Muscle of leg (tissue), 3 donors: ENCODE measurements at regions not wholly inside any gene's neighbourhood (a gene's known extent, or its start where the extent isn't known, plus 50 kb on each side); places are given as distances from the start of the nearest gene placed in this dataset.

Experiments used
- DNase-seq: peaks from one replicate; pipeline ENCODE4 v3.0.0; 2013
- H3K27ac ChIP-seq: one replicate; pipeline ENCODE4 v1.5.1; 2013; ENCODE audit warnings: mild to moderate bottlenecking, low read length, control low read depth
- H3K27me3 ChIP-seq: one replicate; pipeline ENCODE4 v1.6.1; 2013; ENCODE audit warnings: low read length; ENCODE audit not compliant: control insufficient read depth, insufficient read depth
- H3K36me3 ChIP-seq: one replicate; pipeline ENCODE4 v1.6.1; 2013; ENCODE audit warnings: low read length; ENCODE audit not compliant: control insufficient read depth, insufficient read depth
- H3K4me1 ChIP-seq: one replicate; pipeline ENCODE4 v1.6.1; 2013; ENCODE audit warnings: low read length; ENCODE audit not compliant: control insufficient read depth, insufficient read depth
- H3K4me3 ChIP-seq: one replicate; pipeline ENCODE4 v1.5.1; 2013; ENCODE audit warnings: low read length, control low read depth
- H3K9me3 ChIP-seq: replicated peaks from 2 replicates; pipeline ENCODE4 v1.6.1; 2013; ENCODE audit warnings: low read depth, low read length; ENCODE audit not compliant: control insufficient read depth
- WGBS: methylation state at CpG from one replicate; pipeline ENCODE4 v1.1.5; 2013; ENCODE audit warnings: missing lambda C conversion rate; ENCODE audit not compliant: insufficient coverage; 5-methylcytosine and 5-hydroxymethylcytosine counted together

DNA sequence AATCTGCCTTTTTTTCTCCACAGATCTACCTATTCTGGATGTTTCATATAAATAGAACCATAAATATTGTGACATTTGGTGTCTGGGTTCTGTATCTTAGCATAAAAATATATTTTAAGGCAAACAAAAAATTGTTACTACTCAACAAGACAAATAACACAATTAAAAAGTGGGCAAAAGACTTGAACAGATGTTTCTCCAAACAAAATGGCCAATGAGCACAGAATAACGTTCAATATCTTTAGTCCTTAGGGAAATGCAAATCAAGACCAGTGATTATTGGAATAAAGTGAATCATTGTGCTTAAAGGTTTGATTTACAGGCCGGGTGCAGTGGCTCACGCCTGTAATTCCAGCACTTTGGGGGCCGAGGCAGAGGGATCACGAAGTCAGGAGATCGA lies 1331.3 kb downstream of the AACS start:
- Histone ChIP-seq H3K4me3 (no peak overlapping the region), H3K27me3 (no peaks in the 10 kb centered on the region), H3K9me3 (peaks cover 3% of the 10 kb centered on the region), H3K27ac (no peak overlapping the region), H3K36me3 (no peaks in the 10 kb centered on the region), H3K4me1 (no peaks in the 10 kb centered on the region)
- peak; percentile 65 for DNase-seq
- no CpG with 5 or more reads among the region's 6 CpGs for WGBS

DNA sequence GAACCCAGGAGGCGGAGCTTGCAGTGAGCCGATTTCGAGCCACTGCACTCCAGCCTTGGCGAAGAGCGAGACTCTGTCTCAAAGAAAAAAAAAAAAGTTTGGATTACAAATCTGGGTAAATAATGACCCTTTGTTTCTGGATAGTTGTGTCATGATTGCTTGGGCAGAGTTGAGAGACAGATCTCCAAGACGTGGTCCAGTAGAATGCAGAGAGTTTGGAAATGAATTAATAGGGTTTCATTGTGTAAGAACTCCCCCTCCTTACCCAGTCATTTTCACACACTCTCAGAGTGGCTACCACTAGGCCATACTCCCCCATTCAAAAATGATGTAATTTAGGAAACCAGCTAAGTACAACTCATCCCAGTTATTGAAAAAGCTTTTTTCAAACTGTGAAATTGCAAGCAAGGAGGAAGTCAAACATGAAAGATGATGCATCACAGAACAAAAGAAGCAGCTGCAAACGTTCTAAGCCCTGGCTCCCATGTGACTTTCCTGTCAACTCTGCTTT lies 1331.9 kb downstream of the AACS start:
- WGBS: 75% methylated on average over 5 of the region's 7 CpGs
- DNase-seq: peak; percentile 64
- H3K36me3 ChIP-seq: no peaks in the 10 kb centered on the region
- no peaks in the 10 kb centered on the region for H3K27me3 ChIP-seq
- H3K4me3 ChIP-seq: no peak overlapping the region
- H3K4me1 ChIP-seq: no peaks in the 10 kb centered on the region
- H3K9me3 ChIP-seq: peaks cover 3% of the 10 kb centered on the region
- no peak overlapping the region for H3K27ac ChIP-seq

DNA sequence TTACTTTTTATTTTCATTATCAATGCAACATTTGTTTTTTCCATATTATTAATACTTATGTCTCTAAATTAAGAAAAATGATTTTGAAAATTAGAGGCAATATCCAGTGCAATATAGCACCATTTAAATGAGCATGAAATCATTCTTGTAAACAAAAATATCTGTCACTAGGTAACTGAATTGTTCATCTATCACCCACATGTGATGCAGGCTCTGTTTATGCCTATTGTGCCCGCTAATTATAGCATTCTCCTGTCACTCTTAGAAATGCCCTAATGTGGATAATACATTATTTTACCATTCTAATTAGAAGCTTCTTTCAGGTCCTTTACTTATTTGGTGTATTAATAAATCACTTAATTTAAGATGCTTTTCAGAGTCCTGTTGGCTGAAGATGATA lies 1332.4 kb downstream of the AACS start:
- Histone ChIP-seq H3K36me3 (no peaks in the 10 kb centered on the region), H3K27ac (no peak overlapping the region), H3K4me1 (no peaks in the 10 kb centered on the region), H3K9me3 (peaks cover 3% of the 10 kb centered on the region), H3K4me3 (no peak overlapping the region), H3K27me3 (no peaks in the 10 kb centered on the region)
- no peak for DNase-seq
- no CpG with 5 or more reads among the region's 1 CpG for WGBS

DNA sequence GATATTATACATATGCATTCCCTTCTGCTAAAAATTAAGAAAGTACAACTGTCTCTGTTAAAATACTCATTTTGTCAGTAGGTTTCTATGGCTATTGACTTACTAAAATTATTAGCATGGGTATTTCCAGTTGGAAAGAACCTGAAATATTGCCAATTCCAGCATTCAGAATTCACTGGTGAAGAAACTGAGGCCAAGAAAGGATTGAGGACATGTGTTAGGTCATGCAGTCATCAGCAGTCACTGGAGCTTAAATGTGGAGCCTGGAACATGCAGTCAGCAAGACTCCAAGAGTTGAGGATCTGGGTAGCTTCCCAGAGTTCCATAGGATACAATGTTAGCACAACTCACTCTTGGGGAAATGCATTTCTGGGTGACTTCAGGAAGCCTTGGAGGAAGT lies 1335.6 kb downstream of the AACS start:
- no peak overlapping the region for H3K27ac ChIP-seq
- H3K9me3 ChIP-seq: peaks cover 3% of the 10 kb centered on the region
- no peaks in the 10 kb centered on the region for H3K27me3 ChIP-seq
- H3K36me3 ChIP-seq: no peaks in the 10 kb centered on the region
- DNase-seq: no peak
- H3K4me3 ChIP-seq: no peak overlapping the region
- no peaks in the 10 kb centered on the region for H3K4me1 ChIP-seq

DNA sequence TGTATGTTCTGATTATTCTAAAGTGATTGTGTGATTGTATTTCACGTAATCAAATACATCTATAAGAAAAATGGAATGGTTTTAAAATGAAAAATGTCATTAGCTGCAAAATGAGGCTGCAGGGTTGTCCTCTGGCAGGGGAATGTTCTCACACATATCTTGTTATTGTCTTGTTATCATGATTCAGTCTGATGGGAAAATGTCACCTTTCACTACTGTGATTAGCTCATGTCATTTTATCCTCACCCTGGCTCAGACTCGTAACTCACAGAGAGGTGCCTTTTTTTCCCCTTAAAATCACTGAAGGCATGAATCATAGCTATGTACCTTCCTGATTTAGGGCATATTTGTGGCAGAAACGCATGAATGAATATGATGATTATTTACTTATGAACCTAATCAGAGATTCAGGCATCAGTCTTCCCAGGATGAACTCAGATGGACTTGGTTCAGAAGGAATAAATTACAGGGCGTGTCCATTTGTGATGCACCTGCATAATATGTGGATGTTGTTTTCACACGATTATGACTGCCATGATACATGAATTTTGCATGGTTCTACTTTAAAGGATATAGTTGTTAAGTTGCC lies 1339.2 kb downstream of the AACS start:
- WGBS: no CpG with 5 or more reads among the region's 5 CpGs
- no peak for DNase-seq

DNA sequence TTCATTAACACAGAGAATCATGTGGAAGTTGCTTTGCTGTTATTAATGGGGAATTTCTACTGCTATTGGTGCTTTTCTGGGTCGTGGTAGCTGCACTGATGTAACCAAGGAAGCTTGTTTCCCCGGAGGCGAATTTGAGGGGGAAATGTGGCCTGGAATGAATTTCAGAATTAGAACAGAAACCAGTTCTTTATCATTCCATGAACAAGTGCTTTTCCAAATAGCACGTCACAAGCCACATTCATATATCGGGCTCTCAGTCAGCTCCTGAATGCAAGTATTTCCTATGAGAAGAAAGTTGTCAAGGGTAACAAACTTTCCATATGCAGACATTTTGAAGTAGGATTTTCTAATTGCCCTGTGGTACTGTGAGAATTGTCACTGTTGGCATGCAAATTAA lies 1353.2 kb downstream of the AACS start:
- H3K4me1 ChIP-seq: no peaks in the 10 kb centered on the region
- no peaks in the 10 kb centered on the region for H3K27me3 ChIP-seq
- H3K9me3 ChIP-seq: no peaks in the 10 kb centered on the region
- H3K36me3 ChIP-seq: no peaks in the 10 kb centered on the region
- no peak overlapping the region for H3K27ac ChIP-seq
- H3K4me3 ChIP-seq: no peak overlapping the region
- WGBS: no CpG with 5 or more reads among the region's 5 CpGs
- peak; percentile 46 for DNase-seq

More for the DNA sequence above, 1339.2 kb downstream of the AACS start:
- no peak overlapping the region for H3K4me3 ChIP-seq
- H3K27ac ChIP-seq: no peak overlapping the region
- H3K4me1 ChIP-seq: no peaks in the 10 kb centered on the region
- H3K9me3 ChIP-seq: no peaks in the 10 kb centered on the region
- H3K36me3 ChIP-seq: no peaks in the 10 kb centered on the region
- H3K27me3 ChIP-seq: no peaks in the 10 kb centered on the region

DNA sequence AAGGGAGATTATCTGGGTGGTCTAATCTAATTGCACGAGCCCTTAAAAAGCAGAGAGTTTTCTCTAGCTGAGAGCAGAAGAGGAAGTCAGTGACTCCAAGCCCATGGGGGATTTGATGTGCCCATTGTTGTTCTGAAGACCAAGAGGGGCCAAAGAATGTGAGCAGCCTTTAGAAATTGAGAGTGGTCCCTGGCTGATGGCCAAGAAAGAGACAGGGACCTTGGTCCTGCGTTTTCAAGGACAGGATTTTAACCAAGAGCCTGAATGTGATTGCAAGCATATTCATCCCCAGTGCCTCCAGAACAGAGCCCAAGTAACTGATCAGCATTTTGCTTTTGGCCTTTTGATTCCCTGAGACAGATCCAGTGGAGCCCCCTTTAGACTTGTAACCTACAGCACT lies 1353.9 kb downstream of the AACS start:
- H3K36me3 ChIP-seq: no peaks in the 10 kb centered on the region
- H3K27ac ChIP-seq: no peak overlapping the region
- H3K4me1 ChIP-seq: no peaks in the 10 kb centered on the region
- H3K9me3 ChIP-seq: no peaks in the 10 kb centered on the region
- no peaks in the 10 kb centered on the region for H3K27me3 ChIP-seq
- H3K4me3 ChIP-seq: no peak overlapping the region
- no peak for DNase-seq
- WGBS: 60% methylated on average over 1 of the region's 2 CpGs

DNA sequence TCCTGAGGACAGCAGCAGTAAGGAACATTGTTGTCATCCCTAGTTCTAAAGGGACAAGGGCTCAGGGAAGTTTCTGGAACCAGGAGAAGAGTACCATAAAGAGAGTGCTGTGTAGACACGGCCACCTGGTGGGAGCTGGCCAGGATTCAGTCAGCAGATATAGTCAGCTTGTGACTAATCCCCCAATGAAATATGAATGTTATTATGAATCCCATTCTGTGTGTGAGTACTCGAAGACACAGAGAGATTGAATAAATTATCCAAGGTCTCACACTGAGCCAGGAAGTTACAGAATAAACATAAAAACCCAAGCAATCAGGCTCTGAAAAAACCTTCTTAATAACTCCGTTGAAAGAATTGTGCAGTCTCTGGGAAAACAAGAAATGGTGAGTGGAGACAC lies 1359.5 kb downstream of the AACS start:
- H3K4me1 ChIP-seq: no peaks in the 10 kb centered on the region
- H3K27me3 ChIP-seq: no peaks in the 10 kb centered on the region
- H3K9me3 ChIP-seq: no peaks in the 10 kb centered on the region
- H3K36me3 ChIP-seq: no peaks in the 10 kb centered on the region
- WGBS: 20% methylated on average over 1 of the region's 3 CpGs
- DNase-seq: no peak
- H3K4me3 ChIP-seq: no peak overlapping the region
- H3K27ac ChIP-seq: no peak overlapping the region

DNA sequence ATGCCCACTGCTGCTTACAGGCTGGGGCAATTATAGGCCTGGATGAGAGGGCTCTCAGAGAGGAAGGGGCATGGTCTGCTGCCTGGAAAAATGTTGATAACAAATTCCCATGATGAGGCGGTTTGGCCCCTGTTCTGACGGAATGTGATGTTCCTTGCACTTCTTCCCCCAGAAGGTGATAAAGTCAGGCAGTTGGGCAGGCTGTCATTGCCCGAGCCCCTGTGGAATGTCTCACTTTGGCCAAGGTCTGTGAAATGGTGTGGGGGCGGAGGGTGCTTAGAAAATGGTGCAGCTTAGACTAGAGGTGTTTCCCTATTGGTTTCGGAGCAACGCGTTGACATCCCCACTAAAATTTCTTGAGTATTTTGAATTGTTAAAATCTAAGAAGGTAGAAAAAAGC lies 1360.0 kb downstream of the AACS start:
- 55% methylated on average over 3 of the region's 7 CpGs for WGBS
- H3K4me3 ChIP-seq: no peak overlapping the region
- no peaks in the 10 kb centered on the region for H3K36me3 ChIP-seq
- no peak overlapping the region for H3K27ac ChIP-seq
- no peaks in the 10 kb centered on the region for H3K27me3 ChIP-seq
- no peak for DNase-seq
- no peaks in the 10 kb centered on the region for H3K4me1 ChIP-seq
- no peaks in the 10 kb centered on the region for H3K9me3 ChIP-seq

DNA sequence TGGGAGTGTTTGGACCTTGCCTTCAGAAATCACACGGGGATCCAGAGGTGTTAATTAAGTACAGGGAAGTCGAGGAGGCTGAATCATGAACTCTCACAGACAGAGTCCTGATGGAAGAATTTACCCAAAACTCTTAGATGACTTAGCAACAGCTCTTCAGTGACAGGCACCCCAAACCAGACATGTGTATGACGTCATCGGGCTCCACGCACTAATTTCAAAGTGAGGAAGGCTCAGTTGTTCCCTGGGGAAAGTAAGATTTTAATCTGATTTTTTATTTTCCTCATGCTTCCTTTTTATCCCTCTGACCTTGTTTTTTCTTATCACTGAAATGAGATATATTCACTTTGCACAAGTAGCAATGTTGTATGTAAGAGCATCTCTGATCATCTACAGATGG lies 1363.5 kb downstream of the AACS start:
- H3K9me3 ChIP-seq: no peaks in the 10 kb centered on the region
- 50% methylated on average over 1 of the region's 5 CpGs for WGBS
- H3K36me3 ChIP-seq: no peaks in the 10 kb centered on the region
- H3K27me3 ChIP-seq: no peaks in the 10 kb centered on the region
- H3K4me3 ChIP-seq: no peak overlapping the region
- DNase-seq: no peak
- no peak overlapping the region for H3K27ac ChIP-seq
- peaks cover 5% of the 10 kb centered on the region for H3K4me1 ChIP-seq

DNA sequence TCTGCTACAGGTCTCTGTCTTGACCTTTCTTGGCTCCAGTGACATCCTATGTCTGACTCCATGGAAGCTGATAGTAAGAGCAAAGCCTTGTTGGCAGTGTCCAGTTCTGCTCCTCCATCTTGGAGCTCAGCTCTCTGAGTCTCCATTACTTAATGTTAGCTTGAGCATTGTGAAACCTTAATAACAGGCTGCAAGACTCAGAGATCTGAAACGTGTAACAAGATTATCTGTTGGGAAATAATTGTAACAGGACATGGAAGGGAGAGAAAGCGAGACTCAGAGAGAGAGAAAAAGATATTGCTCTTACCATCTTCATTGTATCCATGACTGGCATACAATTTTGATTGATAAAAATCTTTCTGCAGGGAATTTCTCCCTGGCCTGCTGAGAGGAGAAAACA lies 1365.7 kb downstream of the AACS start:
- DNase-seq: no peak
- no peak overlapping the region for H3K27ac ChIP-seq
- H3K27me3 ChIP-seq: no peaks in the 10 kb centered on the region
- no peaks in the 10 kb centered on the region for H3K36me3 ChIP-seq
- H3K9me3 ChIP-seq: no peaks in the 10 kb centered on the region
- no CpG with 5 or more reads among the region's 2 CpGs for WGBS
- H3K4me3 ChIP-seq: no peak overlapping the region
- peaks cover 5% of the 10 kb centered on the region for H3K4me1 ChIP-seq
